Muscle layer of colon (tissue), 2 donors: ENCODE measurements at regions not wholly inside any gene's neighbourhood (a gene's known extent, or its start where the extent isn't known, plus 50 kb on each side); places are given as distances from the start of the nearest gene placed in this dataset.

ENCODE experiments used
- H3K27ac ChIP-seq: one replicate; pipeline ENCODE4 v1.7.0; 2013; ENCODE audit warnings: low read depth, mild to moderate bottlenecking, low read length, moderate library complexity
- H3K27me3 ChIP-seq, 2 donors: one replicate each; pipeline ENCODE4 v1.7.0; 2013; ENCODE audit warnings: low read length in 2 of 2, mild to moderate bottlenecking in 2 of 2; ENCODE audit not compliant: insufficient read depth in 2 of 2, control insufficient read depth in 1 of 2
- H3K36me3 ChIP-seq: one replicate; pipeline ENCODE4 v1.7.0; 2013; ENCODE audit warnings: mild to moderate bottlenecking, low read length; ENCODE audit not compliant: insufficient read depth
- H3K4me1 ChIP-seq: one replicate; pipeline ENCODE4 v1.7.0; 2013; ENCODE audit warnings: mild to moderate bottlenecking, low read length; ENCODE audit not compliant: insufficient read depth
- H3K4me3 ChIP-seq, 2 donors: one replicate each; pipeline ENCODE4 v1.7.0; 2013; ENCODE audit warnings: low read length in 2 of 2, low read depth in 1 of 2, mild to moderate bottlenecking in 1 of 2, moderate library complexity in 1 of 2
- H3K9ac ChIP-seq: one replicate; pipeline ENCODE4 v1.7.0; 2013; ENCODE audit warnings: low read length
- H3K9me3 ChIP-seq: one replicate; pipeline ENCODE4 v1.7.0; 2013; ENCODE audit warnings: mild to moderate bottlenecking, low read length
- donor health status: abdominal sarcoma.
- donor health status: Adenocarcinoma of cecum.

DNA sequence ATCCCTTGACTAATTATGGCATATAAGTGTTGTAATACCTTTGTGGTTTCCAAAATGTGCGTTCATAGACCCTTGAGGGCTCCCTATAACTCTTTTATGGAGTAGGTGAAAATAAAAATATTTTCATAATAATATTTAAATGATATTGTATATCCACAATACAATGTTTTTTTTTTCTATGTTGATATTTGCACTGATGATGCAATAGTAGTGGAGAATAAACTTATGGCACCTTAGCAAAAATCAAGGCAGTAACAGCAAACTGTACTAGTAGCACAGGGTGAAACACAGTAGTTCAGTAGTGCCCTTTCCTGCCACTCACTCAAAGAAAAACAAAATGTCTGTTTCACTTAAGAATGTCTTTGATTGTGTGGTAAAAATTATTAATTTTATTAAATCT, 465.3 kb downstream of the C4orf33 start:
- Histone ChIP-seq H3K36me3 (no peaks in the 10 kb centered on the region), H3K27ac (no peak overlapping the region), H3K4me1 (no peaks in the 10 kb centered on the region), H3K27me3 (no peaks in the 10 kb centered on the region), H3K4me3 (no peak overlapping the region), H3K9ac (no peak overlapping the region), H3K9me3 (no peaks in the 10 kb centered on the region)

DNA sequence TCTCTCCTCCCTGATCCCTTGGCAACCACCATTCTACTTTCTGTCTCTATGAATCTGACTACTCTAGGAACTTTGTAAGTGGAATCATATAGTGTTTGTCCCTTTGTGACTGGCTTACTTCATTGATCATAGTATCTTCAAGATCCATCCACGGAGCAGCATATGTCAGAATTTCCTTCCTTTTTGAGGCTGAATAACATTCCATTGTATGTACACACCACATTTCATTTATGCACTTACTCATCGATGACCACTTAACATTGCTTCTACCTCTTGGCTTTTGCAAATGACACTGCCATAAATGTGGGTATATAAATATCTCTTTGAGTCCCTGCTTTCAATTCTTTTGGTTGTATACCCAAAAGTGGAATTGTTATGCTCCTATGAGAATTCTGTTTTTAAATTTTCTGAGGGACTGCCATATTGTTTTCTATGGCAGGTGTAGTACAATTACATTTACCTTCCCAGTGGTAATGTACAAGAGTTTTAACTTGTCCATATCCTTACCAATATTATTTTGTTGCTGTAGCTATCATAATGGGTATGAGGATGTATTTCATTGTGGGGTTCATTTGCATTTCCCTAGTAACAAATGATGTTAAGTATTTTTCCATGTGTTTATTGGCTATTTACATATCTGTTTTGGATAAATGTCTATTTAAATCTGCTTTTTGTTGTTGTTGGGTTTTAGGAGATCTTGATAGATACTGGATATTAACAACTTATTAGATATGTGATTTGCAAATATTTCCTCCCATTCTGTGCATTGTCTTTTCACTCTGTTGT, 466.1 kb downstream of the C4orf33 start:
- Histone ChIP-seq H3K27me3 (no peaks in the 10 kb centered on the region), H3K36me3 (no peaks in the 10 kb centered on the region), H3K4me1 (no peaks in the 10 kb centered on the region), H3K4me3 (no peak overlapping the region), H3K9ac (no peak overlapping the region), H3K27ac (no peak overlapping the region), H3K9me3 (no peaks in the 10 kb centered on the region)

DNA sequence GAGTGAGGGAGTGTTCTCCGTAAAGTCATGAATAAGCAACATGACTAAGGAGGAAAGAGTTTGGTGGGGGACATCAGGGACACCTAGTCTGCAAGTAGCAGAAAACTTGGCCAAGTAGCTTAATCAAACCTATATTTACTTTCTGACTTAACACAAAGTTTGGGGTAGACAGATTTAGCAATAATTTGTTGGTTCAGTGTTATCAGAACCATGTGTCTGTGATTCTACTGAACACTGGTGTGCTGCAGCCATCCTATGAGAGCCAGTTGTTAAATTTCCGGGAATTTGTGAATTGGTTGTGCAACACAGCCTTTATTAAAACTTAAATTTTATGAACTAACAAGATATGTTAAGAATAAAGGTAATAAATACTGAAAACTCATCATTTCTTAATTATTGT, 469.3 kb downstream of the C4orf33 start:
- Histone ChIP-seq H3K9me3 (no peaks in the 10 kb centered on the region), H3K36me3 (no peaks in the 10 kb centered on the region), H3K27ac (no peak overlapping the region), H3K9ac (no peak overlapping the region), H3K4me1 (no peaks in the 10 kb centered on the region), H3K27me3 (no peaks in the 10 kb centered on the region), H3K4me3 (no peak overlapping the region)

DNA sequence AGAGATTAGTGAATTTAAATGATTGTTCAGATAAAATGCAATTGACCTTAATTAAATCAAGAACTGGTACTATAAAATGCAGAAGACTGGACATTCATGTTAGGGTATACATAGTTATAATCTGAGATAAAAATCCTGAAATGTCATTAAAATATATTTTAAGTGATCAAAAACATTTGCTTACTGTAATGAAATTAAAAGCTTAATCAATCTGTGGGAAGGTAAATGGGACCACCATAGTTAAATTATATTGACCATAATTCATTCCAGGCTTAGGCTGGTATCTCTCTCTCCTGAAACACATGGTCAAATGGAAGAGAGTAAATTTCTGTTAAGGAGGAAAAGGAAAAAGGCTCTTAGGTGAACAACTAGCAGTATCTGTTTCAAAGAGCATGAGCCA, 474.4 kb downstream of the C4orf33 start:
- no peak overlapping the region for H3K27ac ChIP-seq

DNA sequence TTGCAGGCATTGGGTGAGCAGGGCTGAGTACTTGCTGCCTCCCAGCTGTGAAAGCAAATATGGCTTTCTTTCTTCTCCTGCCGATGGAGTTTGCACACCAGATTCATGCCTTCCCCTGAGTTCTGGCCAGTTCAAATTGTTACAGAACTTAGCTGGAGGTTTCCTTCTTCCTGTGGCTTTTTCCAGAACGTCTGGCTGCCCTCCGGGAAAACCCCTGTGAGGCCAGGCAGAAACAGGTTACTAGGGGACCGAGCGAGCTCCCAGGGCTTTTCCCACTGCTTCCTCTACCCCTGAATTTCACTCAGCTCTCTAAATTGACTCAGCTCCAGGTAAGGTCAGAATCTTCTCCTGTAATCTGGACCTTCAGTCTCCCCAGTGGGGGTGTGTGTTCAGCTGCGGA, 482.4 kb downstream of the C4orf33 start:
- Histone ChIP-seq H3K4me1 (no peaks in the 10 kb centered on the region), H3K9me3 (no peaks in the 10 kb centered on the region), H3K27ac (no peak overlapping the region), H3K36me3 (no peaks in the 10 kb centered on the region), H3K4me3 (no peak overlapping the region), H3K27me3 (no peaks in the 10 kb centered on the region), H3K9ac (no peak overlapping the region)

More for the DNA sequence above, 474.4 kb downstream of the C4orf33 start:
- H3K4me3 ChIP-seq = no peak overlapping the region
- no peaks in the 10 kb centered on the region for H3K27me3 ChIP-seq
- H3K9me3 ChIP-seq = no peaks in the 10 kb centered on the region
- no peak overlapping the region for H3K9ac ChIP-seq
- H3K36me3 ChIP-seq = no peaks in the 10 kb centered on the region
- H3K4me1 ChIP-seq = no peaks in the 10 kb centered on the region

DNA sequence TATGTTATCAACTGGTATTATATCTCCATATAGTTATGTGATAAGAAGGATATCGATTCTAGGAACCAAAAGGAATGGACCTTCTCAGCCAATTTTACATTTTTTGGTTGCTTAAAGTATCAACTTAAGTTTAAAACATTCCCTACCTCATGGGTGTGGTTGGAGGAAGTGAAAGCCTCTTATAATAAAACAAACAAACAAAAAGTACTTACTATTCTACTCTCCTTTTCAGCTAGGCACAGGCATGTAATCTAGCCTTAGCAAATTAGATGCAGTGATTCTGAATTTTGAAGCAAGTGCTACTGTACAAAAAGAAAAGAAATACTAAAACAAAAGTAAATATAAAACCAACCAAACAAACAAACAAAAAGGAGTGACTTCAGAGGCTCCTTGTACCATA, 485.4 kb downstream of the C4orf33 start:
- no peaks in the 10 kb centered on the region for H3K27me3 ChIP-seq
- H3K27ac ChIP-seq = no peak overlapping the region
- no peak overlapping the region for H3K9ac ChIP-seq
- no peaks in the 10 kb centered on the region for H3K36me3 ChIP-seq
- no peaks in the 10 kb centered on the region for H3K9me3 ChIP-seq
- H3K4me1 ChIP-seq = no peaks in the 10 kb centered on the region
- H3K4me3 ChIP-seq = no peak overlapping the region

DNA sequence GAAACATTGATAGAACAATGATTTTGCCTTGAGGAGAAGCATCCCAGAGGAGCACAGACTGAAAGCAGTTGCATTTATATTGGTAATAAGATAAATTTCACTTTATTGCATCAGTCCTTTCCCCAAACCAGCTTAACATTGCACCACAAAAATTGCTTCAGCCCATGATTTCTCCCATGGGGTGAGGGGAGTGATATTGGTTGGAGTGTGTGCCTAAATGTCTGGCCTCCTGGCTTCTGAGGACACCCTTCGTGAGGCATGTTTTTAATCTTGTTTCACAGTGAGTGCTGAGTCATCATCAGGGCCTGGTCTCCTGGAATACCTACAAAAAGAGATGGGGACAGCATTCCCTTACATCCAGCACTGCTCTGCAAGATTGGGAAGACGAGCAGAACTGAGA, 487.9 kb downstream of the C4orf33 start:
- Histone ChIP-seq H3K9ac (no peak overlapping the region), H3K4me3 (no peak overlapping the region), H3K36me3 (no peaks in the 10 kb centered on the region), H3K4me1 (no peaks in the 10 kb centered on the region), H3K27me3 (no peaks in the 10 kb centered on the region), H3K9me3 (no peaks in the 10 kb centered on the region), H3K27ac (no peak overlapping the region)

DNA sequence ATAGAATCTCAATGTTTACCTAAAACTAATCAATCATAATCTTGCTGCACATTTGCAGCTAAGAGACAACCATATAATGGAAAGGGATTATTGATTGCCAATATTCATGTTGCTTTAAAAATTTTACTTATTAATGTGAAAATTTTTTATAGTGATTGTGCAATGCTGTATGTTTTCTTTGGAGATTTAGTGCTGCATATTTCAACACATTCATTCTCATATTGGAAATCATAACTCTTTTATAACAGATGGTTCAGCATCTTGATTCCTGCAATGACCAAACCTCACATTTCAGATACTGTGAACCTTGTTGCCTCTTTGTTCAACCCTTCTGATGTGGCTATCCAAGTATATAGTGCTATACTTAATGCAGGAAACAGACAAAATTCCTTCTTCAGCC, 502.6 kb downstream of the C4orf33 start:
- Histone ChIP-seq H3K9ac (no peak overlapping the region), H3K4me1 (no peaks in the 10 kb centered on the region), H3K4me3 (no peak overlapping the region), H3K27me3 (no peaks in the 10 kb centered on the region), H3K9me3 (no peaks in the 10 kb centered on the region), H3K27ac (no peak overlapping the region), H3K36me3 (no peaks in the 10 kb centered on the region)

DNA sequence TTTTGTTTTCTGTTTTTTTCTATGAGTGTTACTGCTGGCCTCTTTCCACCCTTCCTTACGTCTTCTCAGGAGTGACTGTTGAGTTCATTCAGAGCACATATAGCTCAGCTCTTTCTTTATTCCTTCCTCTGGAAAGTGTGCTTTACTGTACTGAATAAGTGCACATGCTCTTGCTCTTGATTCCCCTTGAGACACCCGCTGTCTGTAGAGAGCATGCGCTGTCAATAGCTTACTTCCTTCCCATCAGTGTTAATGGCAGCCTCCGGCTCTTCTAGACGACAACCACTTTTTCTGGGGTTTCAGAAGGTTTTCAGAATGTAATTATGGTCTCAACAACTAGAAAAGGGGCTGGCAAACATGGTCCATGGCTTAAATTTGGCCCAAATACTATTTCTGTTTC, 504.9 kb downstream of the C4orf33 start:
- no peaks in the 10 kb centered on the region for H3K36me3 ChIP-seq
- H3K27ac ChIP-seq = no peak overlapping the region
- H3K9ac ChIP-seq = no peak overlapping the region
- no peaks in the 10 kb centered on the region for H3K9me3 ChIP-seq
- no peaks in the 10 kb centered on the region for H3K27me3 ChIP-seq
- no peaks in the 10 kb centered on the region for H3K4me1 ChIP-seq
- H3K4me3 ChIP-seq = no peak overlapping the region

DNA sequence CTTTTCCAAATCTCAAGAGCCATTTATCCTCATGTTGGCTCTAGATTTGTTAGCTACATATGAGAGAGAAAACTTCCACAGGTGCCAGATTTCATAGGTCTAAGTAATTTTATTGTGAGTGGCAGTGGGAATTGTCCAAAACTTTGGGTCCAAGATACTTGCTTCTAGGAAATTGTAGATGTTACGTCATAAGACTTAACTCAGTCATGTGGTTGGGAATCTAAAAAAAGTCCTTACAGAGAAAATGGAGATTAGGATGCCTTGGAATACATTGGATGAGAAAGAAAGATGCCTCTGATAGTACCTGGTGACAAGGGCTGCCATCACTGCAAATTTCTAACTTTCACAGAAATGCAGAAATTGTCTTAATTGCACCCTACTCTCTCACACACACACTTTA, 506.5 kb downstream of the C4orf33 start:
- no peaks in the 10 kb centered on the region for H3K4me1 ChIP-seq
- H3K9ac ChIP-seq = no peak overlapping the region
- no peaks in the 10 kb centered on the region for H3K9me3 ChIP-seq
- H3K4me3 ChIP-seq = no peak overlapping the region
- no peaks in the 10 kb centered on the region for H3K36me3 ChIP-seq
- no peaks in the 10 kb centered on the region for H3K27me3 ChIP-seq
- no peak overlapping the region for H3K27ac ChIP-seq

DNA sequence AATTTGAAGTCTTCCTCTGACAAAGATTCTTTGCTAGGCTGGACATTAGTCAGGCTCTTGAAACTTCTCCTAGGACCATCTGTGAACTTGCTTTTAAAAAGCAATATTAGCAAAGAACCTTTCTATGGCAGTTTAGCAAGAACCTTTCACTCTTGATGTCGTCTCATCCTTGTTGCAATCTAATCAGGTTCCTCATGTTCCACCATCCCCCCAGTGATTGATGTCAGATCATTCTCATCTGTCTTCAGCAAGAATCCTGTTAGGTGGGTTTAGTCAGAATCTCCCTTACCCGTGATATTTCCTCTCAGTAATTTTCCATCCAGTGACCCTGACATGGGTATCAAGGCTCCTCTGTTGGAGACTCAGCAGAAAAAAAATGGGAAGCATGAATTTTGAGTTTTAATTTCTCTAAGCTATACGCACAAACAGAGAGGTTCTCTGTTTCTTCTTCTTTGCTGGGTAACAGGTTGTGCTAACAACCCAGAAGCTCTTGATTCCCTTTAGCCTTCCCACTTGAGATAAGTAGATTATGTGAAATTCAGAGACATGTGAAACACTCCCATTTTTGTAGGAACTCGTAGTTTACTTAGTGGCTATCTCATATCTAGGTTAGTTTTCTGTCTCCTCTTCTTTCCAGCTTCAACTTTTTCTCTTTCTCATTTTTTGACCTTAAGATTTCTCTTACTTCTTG, 507.4 kb downstream of the C4orf33 start:
- H3K9ac ChIP-seq = no peak overlapping the region
- H3K36me3 ChIP-seq = no peaks in the 10 kb centered on the region
- no peak overlapping the region for H3K27ac ChIP-seq
- H3K9me3 ChIP-seq = no peaks in the 10 kb centered on the region
- no peaks in the 10 kb centered on the region for H3K27me3 ChIP-seq
- H3K4me1 ChIP-seq = no peaks in the 10 kb centered on the region
- H3K4me3 ChIP-seq = no peak overlapping the region
